ENCODE measurements at regions not wholly inside any gene's neighbourhood (a gene's known extent, or its start where the extent isn't known, plus 50 kb on each side); places are given as distances from the start of the nearest gene placed in this dataset.

- TF ChIP-seq CTCF (conservative IDR thresholded peaks at IDR 0.05 in 1 of 2, IDR thresholded peaks at IDR 0.05 in 1 of 2; ENCODE audit: low read depth in 1 of 2, low read length in 2 of 2), result no peak
- no peak for TF ChIP-seq EZH2 (IDR thresholded peaks at IDR 0.05; ENCODE audit: low read length, missing control alignments)
These were observed 968.1 kb downstream of the TAF11L14 start for GRCh38 chr5:18602402-18602801.
